Osteoblast (primary cell): ENCODE measurements at regions not wholly inside any gene's neighbourhood (a gene's known extent, or its start where the extent isn't known, plus 50 kb on each side); places are given as distances from the start of the nearest gene placed in this dataset.

Experiments
- DNase-seq: peaks from one replicate; pipeline ENCODE4 v3.0.0; 2011; ENCODE audit warnings: low spot score, mixed read lengths; ENCODE audit not compliant: insufficient read length; ENCODE audit errors: missing footprints
- H2AFZ ChIP-seq: 2 replicates; pipeline ENCODE4 v1.6.0; 2011; ENCODE audit warnings: mild to moderate bottlenecking, low read length
- H3K27ac ChIP-seq: 2 replicates; pipeline ENCODE4 v1.5.1; 2011; ENCODE audit warnings: mild to moderate bottlenecking, low read depth, low read length, moderate library complexity
- H3K27me3 ChIP-seq: 2 replicates; pipeline ENCODE4 v1.6.0; 2012; ENCODE audit warnings: mild to moderate bottlenecking, control low read depth, inconsistent platforms, low read length, moderate library complexity; ENCODE audit not compliant: insufficient read depth
- H3K36me3 ChIP-seq: 2 replicates; pipeline ENCODE4 v1.5.1; 2011; ENCODE audit warnings: mild to moderate bottlenecking, low read length, control low read depth, moderate library complexity; ENCODE audit not compliant: insufficient read depth
- H3K4me1 ChIP-seq: 2 replicates; pipeline ENCODE4 v1.5.1; 2011; ENCODE audit warnings: mild to moderate bottlenecking, low read length, control low read depth, moderate library complexity; ENCODE audit not compliant: insufficient read depth
- H3K4me2 ChIP-seq: 2 replicates; pipeline ENCODE4 v1.6.0; 2011; ENCODE audit warnings: mild to moderate bottlenecking, low read length; ENCODE audit not compliant: insufficient read depth
- H3K4me3 ChIP-seq: fragments of 200-600 bp; sonication (generic); 3 replicates; pipeline ENCODE4 v1.5.1; 2012; ENCODE audit warnings: mild to moderate bottlenecking, low read length, inconsistent platforms; ENCODE audit not compliant: insufficient read depth
- H3K79me2 ChIP-seq: 2 replicates; pipeline ENCODE4 v1.6.0; 2012; ENCODE audit warnings: mild to moderate bottlenecking, low read length, control low read depth, inconsistent platforms; ENCODE audit not compliant: insufficient read depth
- H3K9me3 ChIP-seq: 2 replicates; pipeline ENCODE4 v1.5.1; 2011; ENCODE audit warnings: low read depth, low read length, control low read depth
- H4K20me1 ChIP-seq: 2 replicates; pipeline ENCODE4 v1.6.0; 2012; ENCODE audit warnings: mild to moderate bottlenecking, low read length, control low read depth; ENCODE audit not compliant: insufficient read depth
- TF ChIP-seq, protein P1 (sequence below): IDR thresholded peaks from 2 replicates; pipeline ENCODE4 v1.5.1; 2011; ENCODE audit warnings: mild to moderate bottlenecking, low read depth, low read length, moderate library complexity; ENCODE audit errors: extremely low read depth

DNA sequence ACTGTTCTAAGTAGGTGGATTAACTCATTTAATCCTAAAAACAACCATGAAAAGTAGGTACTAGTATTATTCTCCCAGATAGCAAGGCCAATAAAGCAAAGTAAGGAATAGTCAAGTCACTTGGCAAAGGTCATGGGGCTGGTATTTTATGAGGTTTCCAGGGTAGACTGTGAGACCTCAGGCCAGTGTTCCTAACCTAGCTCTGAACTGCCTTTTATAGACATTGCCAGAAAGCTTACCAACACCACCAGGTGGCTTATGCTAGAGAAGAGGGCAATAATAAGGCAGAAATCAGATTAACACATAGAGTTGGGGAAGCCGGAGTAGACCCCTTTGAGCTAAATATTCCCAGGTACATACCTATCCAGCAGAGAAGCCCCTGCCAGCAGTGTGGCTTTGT, 490.9 kb upstream of the TENM4 start:
- TF ChIP-seq, protein P1, sequence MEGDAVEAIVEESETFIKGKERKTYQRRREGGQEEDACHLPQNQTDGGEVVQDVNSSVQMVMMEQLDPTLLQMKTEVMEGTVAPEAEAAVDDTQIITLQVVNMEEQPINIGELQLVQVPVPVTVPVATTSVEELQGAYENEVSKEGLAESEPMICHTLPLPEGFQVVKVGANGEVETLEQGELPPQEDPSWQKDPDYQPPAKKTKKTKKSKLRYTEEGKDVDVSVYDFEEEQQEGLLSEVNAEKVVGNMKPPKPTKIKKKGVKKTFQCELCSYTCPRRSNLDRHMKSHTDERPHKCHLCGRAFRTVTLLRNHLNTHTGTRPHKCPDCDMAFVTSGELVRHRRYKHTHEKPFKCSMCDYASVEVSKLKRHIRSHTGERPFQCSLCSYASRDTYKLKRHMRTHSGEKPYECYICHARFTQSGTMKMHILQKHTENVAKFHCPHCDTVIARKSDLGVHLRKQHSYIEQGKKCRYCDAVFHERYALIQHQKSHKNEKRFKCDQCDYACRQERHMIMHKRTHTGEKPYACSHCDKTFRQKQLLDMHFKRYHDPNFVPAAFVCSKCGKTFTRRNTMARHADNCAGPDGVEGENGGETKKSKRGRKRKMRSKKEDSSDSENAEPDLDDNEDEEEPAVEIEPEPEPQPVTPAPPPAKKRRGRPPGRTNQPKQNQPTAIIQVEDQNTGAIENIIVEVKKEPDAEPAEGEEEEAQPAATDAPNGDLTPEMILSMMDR = no peak

DNA sequence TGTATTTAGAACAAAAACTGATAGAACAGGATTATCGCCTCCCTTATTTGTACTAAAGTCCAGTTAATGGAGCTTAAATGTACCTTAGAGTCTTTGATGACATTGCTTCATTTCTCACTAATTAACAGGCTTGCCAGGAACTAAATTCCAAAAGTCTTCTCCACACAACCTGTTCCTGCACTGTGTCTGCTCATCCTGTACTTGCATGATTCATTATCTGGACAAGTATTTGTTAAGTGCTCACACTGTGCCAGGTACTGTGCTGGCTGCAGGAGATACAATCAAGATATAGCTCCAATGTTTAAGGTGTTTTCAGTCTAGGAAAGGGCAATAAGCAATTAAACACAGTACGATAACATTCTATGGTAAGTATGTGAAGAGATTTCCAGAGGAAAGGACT, 485.9 kb upstream of the TENM4 start:
- no peak for DNase-seq
- Histone ChIP-seq H3K9me3 (no peaks in the 10 kb centered on the region), H3K79me2 (no peaks in the 10 kb centered on the region)

More for the DNA sequence above, 490.9 kb upstream of the TENM4 start:
- Histone ChIP-seq H3K9me3 (no peaks in the 10 kb centered on the region), H3K4me3 (no peak overlapping the region), H3K4me2 (no peak overlapping the region), H3K36me3 (no peaks in the 10 kb centered on the region), H3K79me2 (no peaks in the 10 kb centered on the region), H3K27me3 (no peaks in the 10 kb centered on the region), H3K27ac (no peak overlapping the region), H4K20me1 (no peaks in the 10 kb centered on the region), H2AFZ (no peak overlapping the region), H3K4me1 (no peaks in the 10 kb centered on the region)
- no peak for DNase-seq

DNA sequence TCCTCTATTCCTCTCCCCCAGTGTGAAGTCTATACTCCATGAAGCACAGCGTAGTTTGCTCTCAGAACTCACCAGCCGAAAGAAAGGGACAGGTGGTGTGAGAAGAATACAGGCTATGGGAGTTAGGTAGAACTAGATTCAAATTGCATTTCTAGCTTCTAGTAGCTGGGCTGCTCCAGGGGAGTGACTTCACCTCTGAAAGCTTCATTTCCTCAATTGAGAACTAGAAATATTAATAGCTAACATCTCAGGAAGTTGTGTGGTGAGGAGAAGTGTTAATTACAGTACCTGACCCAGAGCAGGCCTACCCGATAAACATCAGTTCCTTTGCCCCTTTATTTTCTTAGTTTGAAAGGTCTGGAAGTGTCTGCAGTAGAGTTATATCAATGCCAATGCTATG, 484.7 kb upstream of the TENM4 start:
- H3K79me2 ChIP-seq = no peaks in the 10 kb centered on the region

More for the DNA sequence above, 485.9 kb upstream of the TENM4 start:
- H3K4me3 ChIP-seq = no peak overlapping the region
- no peaks in the 10 kb centered on the region for H4K20me1 ChIP-seq
- no peaks in the 10 kb centered on the region for H3K36me3 ChIP-seq
- H2AFZ ChIP-seq = no peak overlapping the region
- no peaks in the 10 kb centered on the region for H3K4me1 ChIP-seq
- TF ChIP-seq, protein P1 = no peak
- no peak overlapping the region for H3K27ac ChIP-seq
- no peaks in the 10 kb centered on the region for H3K27me3 ChIP-seq
- no peak overlapping the region for H3K4me2 ChIP-seq

DNA sequence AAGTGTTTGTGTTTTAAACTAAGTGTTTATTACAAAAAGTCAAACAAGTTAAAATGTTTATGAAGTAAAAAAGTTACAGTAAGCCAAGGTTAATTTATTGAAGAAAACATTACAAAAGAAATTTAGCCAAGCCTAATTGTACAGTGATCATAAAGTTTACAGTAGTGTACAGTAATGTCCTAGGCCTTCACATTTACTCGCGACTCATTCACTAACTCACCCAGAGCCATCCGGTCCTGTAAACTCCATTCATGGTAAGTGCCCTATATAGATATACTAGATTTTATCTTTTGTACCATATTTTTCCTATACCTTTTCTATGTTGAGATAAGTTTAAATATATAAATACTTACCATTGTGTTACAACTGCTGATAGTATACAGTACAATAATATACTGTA, 481.8 kb upstream of the TENM4 start:
- Histone ChIP-seq H3K36me3 (no peaks in the 10 kb centered on the region), H3K27ac (no peak overlapping the region), H3K4me3 (no peak overlapping the region), H3K4me2 (no peak overlapping the region), H3K9me3 (no peaks in the 10 kb centered on the region), H4K20me1 (no peaks in the 10 kb centered on the region), H2AFZ (no peak overlapping the region), H3K4me1 (no peaks in the 10 kb centered on the region), H3K27me3 (no peaks in the 10 kb centered on the region), H3K79me2 (no peaks in the 10 kb centered on the region)
- no peak for DNase-seq
- TF ChIP-seq, protein P1 = no peak

More for the DNA sequence above, 484.7 kb upstream of the TENM4 start:
- H2AFZ ChIP-seq = no peak overlapping the region
- TF ChIP-seq, protein P1 = no peak
- no peaks in the 10 kb centered on the region for H3K36me3 ChIP-seq
- H3K4me3 ChIP-seq = no peak overlapping the region
- no peak for DNase-seq
- no peaks in the 10 kb centered on the region for H4K20me1 ChIP-seq
- H3K4me2 ChIP-seq = no peak overlapping the region
- no peak overlapping the region for H3K27ac ChIP-seq
- H3K9me3 ChIP-seq = no peaks in the 10 kb centered on the region
- H3K27me3 ChIP-seq = no peaks in the 10 kb centered on the region
- no peaks in the 10 kb centered on the region for H3K4me1 ChIP-seq
